ENCODE measurements at regions not wholly inside any gene's neighbourhood (a gene's known extent, or its start where the extent isn't known, plus 50 kb on each side); places are given as distances from the start of the nearest gene placed in this dataset.

- TF ChIP-seq CTCF (conservative IDR thresholded peaks at IDR 0.05), result no peak
- no peak overlapping the region for H3K27ac Mint-ChIP-seq (ENCODE audit: unreplicated experiment)
- no peak for DNase-seq (ENCODE audit: low read depth, low spot score)
- H3K4me1 Mint-ChIP-seq, result peaks cover 14% of the 10 kb centered on the region
- H3K9me3 Mint-ChIP-seq, result peaks cover 5% of the 10 kb centered on the region
- H3K4me3 Mint-ChIP-seq, result no peak overlapping the region
- peaks cover 6% of the 10 kb centered on the region for H3K36me3 Mint-ChIP-seq (ENCODE audit: low read depth)
- H3K27me3 Mint-ChIP-seq (ENCODE audit: low read depth), result no peaks in the 10 kb centered on the region
These were observed 81.9 kb upstream of the MBOAT2 start for GRCh38 chr2:9085353-9085752.

- Mint-ChIP-seq H3K27ac (ENCODE audit: unreplicated experiment) (no peak overlapping the region), H3K4me1 (peaks cover 14% of the 10 kb centered on the region), H3K9me3 (peaks cover 5% of the 10 kb centered on the region), H3K27me3 (ENCODE audit: low read depth) (no peaks in the 10 kb centered on the region), H3K4me3 (no peak overlapping the region), H3K36me3 (ENCODE audit: low read depth) (peaks cover 6% of the 10 kb centered on the region)
- no peak for DNase-seq (ENCODE audit: low read depth, low spot score)
- TF ChIP-seq CTCF (conservative IDR thresholded peaks at IDR 0.05), result no peak
These were observed 79.8 kb upstream of the MBOAT2 start for GRCh38 chr2:9083287-9083686.

- H3K9me3 Mint-ChIP-seq, result peaks cover 5% of the 10 kb centered on the region
These were observed 78.7 kb upstream of the MBOAT2 start for GRCh38 chr2:9082158-9082557.

GRCh38 chr2:9081750-9082149, 78.3 kb upstream of the MBOAT2 start:
- no peak overlapping the region for H3K4me3 Mint-ChIP-seq
- H3K27me3 Mint-ChIP-seq (ENCODE audit: low read depth), result no peaks in the 10 kb centered on the region
- H3K36me3 Mint-ChIP-seq (ENCODE audit: low read depth), result peaks cover 6% of the 10 kb centered on the region
- H3K4me1 Mint-ChIP-seq, result peaks cover 7% of the 10 kb centered on the region
- peaks cover 5% of the 10 kb centered on the region for H3K9me3 Mint-ChIP-seq
- no peak for DNase-seq (ENCODE audit: low read depth, low spot score)
- H3K27ac Mint-ChIP-seq (ENCODE audit: unreplicated experiment), result no peak overlapping the region
- no peak for TF ChIP-seq CTCF (conservative IDR thresholded peaks at IDR 0.05)

More at GRCh38 chr2:9082158-9082557, 78.7 kb upstream of the MBOAT2 start:
- H3K36me3 Mint-ChIP-seq (ENCODE audit: low read depth), result peaks cover 6% of the 10 kb centered on the region
- H3K27me3 Mint-ChIP-seq (ENCODE audit: low read depth), result no peaks in the 10 kb centered on the region
- no peak for TF ChIP-seq CTCF (conservative IDR thresholded peaks at IDR 0.05)
- no peak overlapping the region for H3K27ac Mint-ChIP-seq (ENCODE audit: unreplicated experiment)
- H3K4me1 Mint-ChIP-seq, result peaks cover 11% of the 10 kb centered on the region
- DNase-seq (ENCODE audit: low read depth, low spot score), result no peak
- H3K4me3 Mint-ChIP-seq, result no peak overlapping the region

- H3K4me1 Mint-ChIP-seq, result no peaks in the 10 kb centered on the region
- no peak overlapping the region for H3K27ac Mint-ChIP-seq (ENCODE audit: unreplicated experiment)
- TF ChIP-seq CTCF (conservative IDR thresholded peaks at IDR 0.05), result no peak
- peaks cover 6% of the 10 kb centered on the region for H3K36me3 Mint-ChIP-seq (ENCODE audit: low read depth)
- no peaks in the 10 kb centered on the region for H3K27me3 Mint-ChIP-seq (ENCODE audit: low read depth)
- peaks cover 5% of the 10 kb centered on the region for H3K9me3 Mint-ChIP-seq
- no peak overlapping the region for H3K4me3 Mint-ChIP-seq
- no peak for DNase-seq (ENCODE audit: low read depth, low spot score)
These were observed 74.9 kb upstream of the MBOAT2 start for GRCh38 chr2:9078405-9078804.

- no peaks in the 10 kb centered on the region for H3K4me1 Mint-ChIP-seq
- no peak overlapping the region for H3K4me3 Mint-ChIP-seq
- H3K36me3 Mint-ChIP-seq (ENCODE audit: low read depth), result peaks cover 6% of the 10 kb centered on the region
- H3K9me3 Mint-ChIP-seq, result peaks cover 2% of the 10 kb centered on the region
- peak overlapping the region; percentile 13 for H3K27ac Mint-ChIP-seq (ENCODE audit: unreplicated experiment)
- no peak for DNase-seq (ENCODE audit: low read depth, low spot score)
- H3K27me3 Mint-ChIP-seq (ENCODE audit: low read depth), result no peaks in the 10 kb centered on the region
- TF ChIP-seq CTCF (conservative IDR thresholded peaks at IDR 0.05), result no peak
These were observed 74.2 kb upstream of the MBOAT2 start for GRCh38 chr2:9077691-9078090.

Data from neural crest cell (in vitro differentiated cells).